Mesodermal cell (in vitro differentiated cells): ENCODE measurements at regions not wholly inside any gene's neighbourhood (a gene's known extent, or its start where the extent isn't known, plus 50 kb on each side); places are given as distances from the start of the nearest gene placed in this dataset.

Source experiments
- H3K27ac ChIP-seq: 2 replicates; pipeline ENCODE4 v1.7.0; 2013; ENCODE audit warnings: mild to moderate bottlenecking, low read depth, low read length, moderate library complexity; ENCODE audit not compliant: severe bottlenecking
- H3K36me3 ChIP-seq: 2 replicates; pipeline ENCODE4 v1.7.1; 2013; ENCODE audit warnings: mild to moderate bottlenecking, low read length, moderate library complexity; ENCODE audit not compliant: control insufficient read depth, insufficient read depth
- H3K4me1 ChIP-seq: one replicate; pipeline ENCODE4 v1.7.1; 2013; ENCODE audit warnings: mild to moderate bottlenecking, low read length; ENCODE audit not compliant: insufficient read depth, control insufficient read depth, poor library complexity, severe bottlenecking
- H3K4me3 ChIP-seq: 2 replicates; pipeline ENCODE4 v1.7.0; 2013; ENCODE audit warnings: low read length, control low read depth, mild to moderate bottlenecking; ENCODE audit not compliant: insufficient read depth, poor library complexity, severe bottlenecking; ENCODE audit errors: extremely low read depth
- H3K9me3 ChIP-seq: 2 replicates; pipeline ENCODE4 v1.7.1; 2013; ENCODE audit warnings: mild to moderate bottlenecking, low read length, moderate library complexity; ENCODE audit not compliant: control insufficient read depth
- WGBS, 2 experiments: methylation state at CpG; one replicate each; pipeline ENCODE4 v1.1.5; 2013; ENCODE audit warnings: missing lambda C conversion rate in 2 of 2; ENCODE audit not compliant: insufficient coverage in 2 of 2; 5-methylcytosine and 5-hydroxymethylcytosine counted together

DNA sequence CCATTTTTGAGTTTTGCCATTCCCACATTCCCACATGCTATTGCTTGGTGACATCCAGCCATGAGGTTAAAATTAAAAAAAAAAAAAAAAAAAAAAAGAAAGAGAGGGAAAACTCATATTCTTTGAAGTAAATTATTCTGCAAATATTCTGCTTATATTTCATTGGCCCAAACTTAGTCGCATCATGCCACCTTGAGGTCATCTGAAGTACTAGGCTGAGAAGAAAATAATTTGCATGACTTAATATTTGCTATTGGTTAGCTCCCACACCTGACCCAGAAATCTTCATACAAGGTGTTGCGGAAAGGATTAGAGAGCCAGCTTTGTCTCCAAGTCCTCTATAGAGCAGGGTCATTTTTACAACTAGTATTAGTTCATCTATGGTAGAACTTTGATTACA is 2206.0 kb downstream of the MRPL39 start:
- no peaks in the 10 kb centered on the region for H3K9me3 ChIP-seq
- no CpG with 5 or more reads among the region's 2 CpGs for WGBS, 2 experiments
- H3K4me1 ChIP-seq: no peaks in the 10 kb centered on the region
- no peaks in the 10 kb centered on the region for H3K36me3 ChIP-seq
- no peak overlapping the region for H3K4me3 ChIP-seq
- H3K27ac ChIP-seq: no peak overlapping the region

DNA sequence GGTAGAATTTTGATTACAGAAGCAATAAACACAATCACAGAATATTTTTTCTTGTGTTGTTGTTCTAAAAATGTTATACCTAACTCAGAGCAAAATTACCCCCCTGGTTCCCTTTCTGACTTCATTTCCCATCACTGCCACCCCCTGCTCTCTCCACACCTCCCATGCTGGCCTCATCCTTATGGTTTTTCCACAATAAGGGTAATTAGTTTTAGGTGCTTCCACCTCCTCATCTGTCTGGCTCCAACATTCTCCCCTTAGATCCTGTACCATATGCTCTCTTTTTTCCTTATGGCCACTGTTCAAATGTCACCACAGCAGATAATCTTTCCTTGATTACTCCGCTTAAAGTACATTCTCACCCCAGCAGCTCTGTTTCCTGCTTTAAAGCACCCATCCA is 2208.6 kb downstream of the MRPL39 start:
- no peaks in the 10 kb centered on the region for H3K4me1 ChIP-seq
- no peak overlapping the region for H3K27ac ChIP-seq
- no peaks in the 10 kb centered on the region for H3K9me3 ChIP-seq
- no peak overlapping the region for H3K4me3 ChIP-seq
- H3K36me3 ChIP-seq: no peaks in the 10 kb centered on the region
- WGBS, 2 experiments: 100% methylated on average over 1 of the region's 1 CpG

- Histone ChIP-seq H3K27ac (no peak overlapping the region), H3K4me1 (no peaks in the 10 kb centered on the region), H3K9me3 (no peaks in the 10 kb centered on the region), H3K4me3 (no peak overlapping the region), H3K36me3 (no peaks in the 10 kb centered on the region)
- no CpG with 5 or more reads among the region's 2 CpGs for WGBS, 2 experiments
Measured at GRCh38 chr21:23394458-23394857, 2212.8 kb downstream of the MRPL39 start.

DNA sequence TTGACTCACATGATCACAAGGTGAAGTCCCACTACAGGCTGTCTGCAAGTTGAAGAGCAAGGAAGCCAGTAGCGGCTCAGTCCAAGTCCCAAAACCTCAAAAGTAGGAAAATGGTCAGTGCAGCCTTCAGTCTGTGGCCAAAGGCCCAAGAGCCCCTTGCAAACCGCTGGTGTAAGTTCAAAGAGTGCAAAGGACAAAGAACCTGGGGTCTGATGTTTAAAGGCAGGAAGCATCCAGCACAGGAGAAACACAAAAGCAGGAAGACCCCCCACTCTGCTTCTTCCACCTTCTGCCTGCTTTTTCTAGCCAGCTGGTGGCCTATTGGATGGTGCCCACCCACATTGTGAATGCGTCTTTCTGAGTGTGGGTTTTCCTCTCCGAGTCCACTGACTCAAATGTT is 2222.6 kb downstream of the MRPL39 start:
- H3K27ac ChIP-seq: no peak overlapping the region
- 0 to 34% methylated on average over 1 to 2 of the region's 4 CpGs for WGBS, 2 experiments
- H3K9me3 ChIP-seq: peaks cover 4% of the 10 kb centered on the region
- H3K4me3 ChIP-seq: no peak overlapping the region
- H3K36me3 ChIP-seq: no peaks in the 10 kb centered on the region
- H3K4me1 ChIP-seq: no peaks in the 10 kb centered on the region

DNA sequence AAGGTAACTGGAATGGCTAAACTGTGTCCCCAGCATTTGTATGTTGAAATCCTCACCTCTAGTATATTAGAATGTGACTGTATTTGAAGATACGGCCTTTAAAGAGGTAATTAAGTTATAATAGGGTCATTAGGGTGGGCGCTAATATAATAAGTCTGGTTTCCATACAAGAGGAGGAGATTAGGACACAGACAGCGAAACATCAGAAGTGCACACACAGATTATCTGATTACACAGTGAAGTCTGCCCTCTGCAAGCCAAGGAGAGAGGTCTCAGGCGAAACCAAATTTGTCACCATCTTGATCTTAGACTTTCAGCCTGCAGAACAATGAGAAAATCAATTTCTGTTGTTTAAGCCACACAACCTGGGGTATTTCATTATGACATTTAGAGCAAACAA is 2233.1 kb downstream of the MRPL39 start:
- no peak overlapping the region for H3K4me3 ChIP-seq
- no peaks in the 10 kb centered on the region for H3K36me3 ChIP-seq
- no peak overlapping the region for H3K27ac ChIP-seq
- 89 to 93% methylated on average over 3 to 4 of the region's 4 CpGs for WGBS, 2 experiments
- peaks cover 13% of the 10 kb centered on the region for H3K9me3 ChIP-seq
- H3K4me1 ChIP-seq: no peaks in the 10 kb centered on the region

DNA sequence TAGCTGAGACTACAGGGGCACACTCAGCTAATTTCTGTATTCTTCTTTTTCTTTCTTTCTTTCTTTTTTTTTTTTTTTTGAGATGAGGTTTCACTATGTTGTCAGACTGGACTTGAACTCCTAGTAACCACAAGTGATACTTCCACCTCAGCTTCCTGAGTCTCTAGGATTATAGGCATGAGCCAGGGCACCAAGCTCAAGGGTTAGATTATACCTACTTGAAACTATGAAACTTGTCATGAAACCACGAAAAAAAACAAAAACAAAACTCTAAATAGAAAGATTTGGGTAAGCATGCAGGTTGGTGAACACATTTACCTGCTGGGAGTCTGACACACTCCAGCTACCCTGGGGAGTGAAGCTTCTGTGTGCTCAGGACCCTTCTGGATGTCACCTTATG is 2250.4 kb downstream of the MRPL39 start:
- H3K4me1 ChIP-seq: peaks cover 3% of the 10 kb centered on the region
- H3K4me3 ChIP-seq: no peak overlapping the region
- H3K36me3 ChIP-seq: no peaks in the 10 kb centered on the region
- no peak overlapping the region for H3K27ac ChIP-seq
- peaks cover 15% of the 10 kb centered on the region for H3K9me3 ChIP-seq
- no CpG with 5 or more reads among the region's 1 CpG for WGBS, 2 experiments

DNA sequence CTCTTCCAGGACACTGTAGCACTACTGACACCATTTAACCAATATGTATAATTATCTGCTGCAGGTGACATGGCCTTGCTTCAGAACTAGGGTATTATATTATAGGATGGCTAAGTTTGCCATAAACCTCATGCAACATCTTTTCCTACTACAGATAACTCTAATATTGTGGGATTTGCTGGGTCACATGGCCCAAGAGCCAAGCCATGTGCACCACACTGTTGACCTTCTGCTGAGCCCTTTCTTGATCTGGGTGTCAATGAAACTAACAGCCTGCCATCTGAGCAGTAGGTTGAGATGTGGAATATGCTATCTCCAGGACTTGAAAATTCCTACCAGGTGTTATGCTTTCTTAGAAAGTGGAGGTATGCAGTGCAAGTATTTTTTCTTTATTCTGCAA is 2291.1 kb downstream of the MRPL39 start:
- H3K4me3 ChIP-seq: no peak overlapping the region
- H3K9me3 ChIP-seq: no peaks in the 10 kb centered on the region

DNA sequence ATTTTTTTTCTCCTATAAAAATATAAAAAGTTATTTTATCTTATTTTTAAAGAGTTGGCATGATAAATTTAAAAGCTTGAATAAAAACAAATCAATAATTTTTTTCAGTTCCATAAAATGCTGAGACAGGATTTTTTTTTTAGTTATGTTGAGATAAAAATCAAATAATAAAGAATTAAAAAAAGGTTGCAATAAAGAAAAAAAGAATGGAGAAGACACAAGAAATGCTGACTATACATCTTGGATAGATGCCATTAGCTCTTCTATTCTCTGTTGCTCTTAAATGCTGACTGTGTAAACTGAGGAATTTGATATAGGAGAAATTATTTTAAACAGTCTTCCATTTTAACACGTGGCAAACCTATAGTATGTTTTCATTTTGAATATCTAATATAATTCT is 2298.5 kb downstream of the MRPL39 start:
- no CpG with 5 or more reads among the region's 1 CpG for WGBS, 2 experiments
- H3K4me1 ChIP-seq: no peaks in the 10 kb centered on the region

More for the DNA sequence above, 2291.1 kb downstream of the MRPL39 start:
- Histone ChIP-seq H3K27ac (no peak overlapping the region), H3K36me3 (no peaks in the 10 kb centered on the region), H3K4me1 (no peaks in the 10 kb centered on the region)

DNA sequence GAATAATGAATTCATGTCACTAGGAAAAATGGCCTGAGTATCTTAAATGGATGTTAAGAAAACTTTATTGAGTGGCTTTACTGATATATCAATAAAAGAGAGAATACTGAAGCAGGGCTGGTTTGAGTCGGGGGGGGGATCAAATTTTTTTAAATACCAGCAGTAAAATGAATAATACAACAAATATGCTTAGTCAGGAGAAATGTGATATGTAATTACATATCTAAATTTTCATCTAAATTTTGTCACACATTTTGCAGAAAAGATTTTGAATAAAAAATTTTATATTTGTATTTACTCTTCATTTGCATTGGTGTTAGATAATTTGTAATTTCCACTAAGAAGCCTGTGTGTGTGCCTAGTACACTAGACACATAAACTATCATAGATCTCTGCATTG is 2300.2 kb downstream of the MRPL39 start:
- H3K4me3 ChIP-seq: no peak overlapping the region
- no peaks in the 10 kb centered on the region for H3K36me3 ChIP-seq
- H3K27ac ChIP-seq: no peak overlapping the region
- H3K4me1 ChIP-seq: no peaks in the 10 kb centered on the region
- no peaks in the 10 kb centered on the region for H3K9me3 ChIP-seq
- WGBS, 2 experiments: no CpG with 5 or more reads among the region's 1 CpG

More for the DNA sequence above, 2298.5 kb downstream of the MRPL39 start:
- no peaks in the 10 kb centered on the region for H3K9me3 ChIP-seq
- no peak overlapping the region for H3K27ac ChIP-seq
- H3K4me3 ChIP-seq: no peak overlapping the region
- H3K36me3 ChIP-seq: no peaks in the 10 kb centered on the region

GRCh38 chr21:23292292-23292691 is 2294.1 kb downstream of the NCAM2 start:
- no peaks in the 10 kb centered on the region for H3K9me3 ChIP-seq
- H3K4me3 ChIP-seq: no peak overlapping the region
- H3K36me3 ChIP-seq: no peaks in the 10 kb centered on the region
- WGBS, 2 experiments: 90 to 100% methylated on average over 1 of the region's 3 CpGs
- H3K27ac ChIP-seq: no peak overlapping the region
- H3K4me1 ChIP-seq: no peaks in the 10 kb centered on the region

DNA sequence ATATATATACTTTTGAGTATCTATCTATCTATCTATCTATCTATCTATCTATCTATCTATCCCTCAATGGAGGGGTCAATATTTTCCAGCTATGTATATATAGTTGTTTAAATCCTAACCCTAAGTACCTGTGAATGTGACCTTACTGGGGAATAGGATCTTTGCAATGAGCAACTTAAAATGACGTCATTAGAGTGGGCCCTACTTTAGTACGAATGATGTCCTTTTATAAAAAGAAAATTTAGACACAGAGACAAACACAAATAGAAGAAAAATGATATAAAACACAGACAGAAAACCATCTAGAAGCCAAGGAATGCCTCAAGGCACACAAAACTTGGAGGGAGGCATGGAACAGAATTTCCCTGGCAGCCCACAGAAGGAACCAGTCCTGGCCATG is 2283.7 kb downstream of the NCAM2 start:
- no peaks in the 10 kb centered on the region for H3K36me3 ChIP-seq
- WGBS, 2 experiments: no CpG with 5 or more reads among the region's 2 CpGs

GRCh38 chr21:23249760-23250159 is 2251.6 kb downstream of the NCAM2 start:
- WGBS, 2 experiments: 100% methylated on average over 1 of the region's 1 CpG; no CpG with 5 or more reads in 1 of the 2 experiments
- Histone ChIP-seq H3K4me1 (peaks cover 7% of the 10 kb centered on the region), H3K4me3 (no peak overlapping the region), H3K9me3 (no peaks in the 10 kb centered on the region), H3K36me3 (no peaks in the 10 kb centered on the region), H3K27ac (no peak overlapping the region)

More for the DNA sequence above, 2283.7 kb downstream of the NCAM2 start:
- Histone ChIP-seq H3K9me3 (no peaks in the 10 kb centered on the region), H3K4me3 (no peak overlapping the region), H3K27ac (no peak overlapping the region), H3K4me1 (no peaks in the 10 kb centered on the region)
